Esophagus muscularis mucosa (tissue), 4 donors: ENCODE measurements at regions not wholly inside any gene's neighbourhood (a gene's known extent, or its start where the extent isn't known, plus 50 kb on each side); places are given as distances from the start of the nearest gene placed in this dataset.
"Not testable (repeated sequence)": the region's sequence is repeated elsewhere in the genome, so short reads cannot be mapped to it uniquely, and the experiment has no call there.

Experiments used
- DNase-seq: peaks from one replicate; pipeline ENCODE4 v3.0.0-alpha.2; 2017; ENCODE audit errors: extremely low spot score
- H3K27ac ChIP-seq, 4 donors: fragments of 200-600 bp; sonication (generic); replicated peaks in 1 of 4; 1 replicate in 3 of 4; 2 replicates in 1 of 4; pipeline ENCODE4 v1.5.1; 2016 to 2019; ENCODE audit warnings: mild to moderate bottlenecking in 1 of 4
- H3K27me3 ChIP-seq, 4 donors: fragments of 200-600 bp; sonication (generic); one replicate each; pipeline versions ENCODE4 v1.5.1 to v1.6.0; 2016 to 2019
- H3K36me3 ChIP-seq, 4 donors: fragments of 200-600 bp; sonication (generic); one replicate each; pipeline ENCODE4 v1.5.1; 2016 to 2019
- H3K4me1 ChIP-seq, 4 donors: fragments of 200-600 bp; sonication (generic); one replicate each; pipeline ENCODE4 v1.5.1; 2016 to 2019
- H3K4me3 ChIP-seq, 4 donors: fragments of 200-600 bp; sonication (generic); 1 replicate in 2 of 4; 2 replicates in 2 of 4; pipeline ENCODE4 v1.5.1; 2016 to 2019; ENCODE audit warnings: mild to moderate bottlenecking in 4 of 4, moderate library complexity in 1 of 4
- H3K9me3 ChIP-seq, 4 donors: fragments of 200-600 bp; sonication (generic); 1 replicate in 3 of 4; 2 replicates in 1 of 4; pipeline ENCODE4 v1.5.1; 2016 to 2019
- EP300 ChIP-seq: sonication (generic); formaldehyde crosslinking; IDR thresholded peaks from one replicate; pipeline ENCODE4 v1.6.1; 2017; ENCODE audit warnings: antibody characterized with exemption
- POLR2A ChIP-seq: fragments of 450-650 bp; IDR thresholded peaks from one replicate; pipeline ENCODE4 v1.6.1; 2017; ENCODE audit warnings: antibody characterized with exemption, moderate library complexity, mild to moderate bottlenecking, low read depth
- POLR2AphosphoS5 ChIP-seq, 2 donors: sonication (generic); formaldehyde crosslinking; IDR thresholded peaks; one replicate each; pipeline ENCODE4 v1.6.1; 2017; ENCODE audit warnings: antibody characterized with exemption in 2 of 2
- WGBS: methylation state at CpG from one replicate; pipeline ENCODE4 v1.1.5; 2018; 5-methylcytosine and 5-hydroxymethylcytosine counted together
- intact Hi-C: fragments of 100-400 bp; cut with DNase I; formaldehyde crosslinking; loops from one replicate; pipeline ENCODE4 v1.15.1; 2023
- TF ChIP-seq, protein P1 (sequence below), 3 experiments: fragments of 200-600 bp in 2 of 3; fragments of 450-650 bp in 1 of 3; sonication (generic) in 2 of 3; IDR thresholded peaks; one replicate each; pipeline ENCODE4 v1.5.1; 2017 to 2019; ENCODE audit warnings: antibody characterized with exemption in 3 of 3, mild to moderate bottlenecking in 2 of 3, moderate library complexity in 1 of 3

DNA sequence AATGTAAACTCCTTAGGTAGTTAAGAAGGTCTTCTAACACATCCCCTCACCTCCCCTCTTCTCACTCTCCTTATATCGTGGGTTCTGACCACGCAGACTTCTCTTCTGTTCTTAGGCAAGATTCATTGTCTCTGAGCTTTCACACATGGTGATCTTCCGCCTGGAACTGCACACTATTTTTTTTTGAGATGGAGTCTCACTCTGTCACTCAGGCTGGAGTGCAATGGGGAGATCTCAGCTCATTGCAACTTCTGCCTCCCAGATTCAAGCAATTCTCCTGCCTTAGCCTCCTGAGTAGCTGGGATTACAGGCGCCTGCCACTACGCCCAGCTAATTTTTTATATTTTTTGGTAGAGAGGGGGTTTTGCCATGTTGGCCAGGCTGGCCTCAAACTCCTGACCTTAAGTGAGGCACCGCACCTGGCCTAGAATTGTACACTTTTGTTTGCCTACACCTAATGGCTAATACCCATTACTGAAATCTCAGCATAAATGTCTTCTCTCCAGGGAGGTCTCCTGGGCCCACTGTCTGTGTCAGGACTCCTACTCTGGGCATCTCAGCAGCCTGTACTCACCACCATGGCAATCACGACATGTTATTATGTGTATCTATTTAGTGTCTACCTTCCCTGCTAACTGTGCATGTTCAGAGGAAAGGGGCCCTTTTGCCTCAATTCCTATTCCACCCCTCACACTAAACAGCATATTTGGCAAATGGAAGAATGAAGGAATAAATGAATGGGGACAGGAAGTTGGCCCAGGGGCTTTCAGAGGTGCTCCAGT is 646.3 kb upstream of the DPP6 start:
- intact Hi-C loops = no loop called here
- no peaks in the 10 kb centered on the region for H3K9me3 ChIP-seq
- 91% methylated on average over 7 of the region's 7 CpGs for WGBS
- no peak overlapping the region for H3K27ac ChIP-seq
- H3K27me3 ChIP-seq = no peaks in the 10 kb centered on the region
- peaks cover 0 to 9% (median 8%) of the 10 kb centered on the region in 4 donors for H3K4me1 ChIP-seq
- no peak for DNase-seq
- no peaks in the 10 kb centered on the region for H3K36me3 ChIP-seq
- no peak overlapping the region for H3K4me3 ChIP-seq
- TF ChIP-seq, protein P1, sequence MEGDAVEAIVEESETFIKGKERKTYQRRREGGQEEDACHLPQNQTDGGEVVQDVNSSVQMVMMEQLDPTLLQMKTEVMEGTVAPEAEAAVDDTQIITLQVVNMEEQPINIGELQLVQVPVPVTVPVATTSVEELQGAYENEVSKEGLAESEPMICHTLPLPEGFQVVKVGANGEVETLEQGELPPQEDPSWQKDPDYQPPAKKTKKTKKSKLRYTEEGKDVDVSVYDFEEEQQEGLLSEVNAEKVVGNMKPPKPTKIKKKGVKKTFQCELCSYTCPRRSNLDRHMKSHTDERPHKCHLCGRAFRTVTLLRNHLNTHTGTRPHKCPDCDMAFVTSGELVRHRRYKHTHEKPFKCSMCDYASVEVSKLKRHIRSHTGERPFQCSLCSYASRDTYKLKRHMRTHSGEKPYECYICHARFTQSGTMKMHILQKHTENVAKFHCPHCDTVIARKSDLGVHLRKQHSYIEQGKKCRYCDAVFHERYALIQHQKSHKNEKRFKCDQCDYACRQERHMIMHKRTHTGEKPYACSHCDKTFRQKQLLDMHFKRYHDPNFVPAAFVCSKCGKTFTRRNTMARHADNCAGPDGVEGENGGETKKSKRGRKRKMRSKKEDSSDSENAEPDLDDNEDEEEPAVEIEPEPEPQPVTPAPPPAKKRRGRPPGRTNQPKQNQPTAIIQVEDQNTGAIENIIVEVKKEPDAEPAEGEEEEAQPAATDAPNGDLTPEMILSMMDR (IDR thresholded peaks at IDR 0.05) = no peak
- TF ChIP-seq POLR2AphosphoS5 (IDR thresholded peaks at IDR 0.05) (no peak), EP300 (no peak), POLR2A (no peak)

DNA sequence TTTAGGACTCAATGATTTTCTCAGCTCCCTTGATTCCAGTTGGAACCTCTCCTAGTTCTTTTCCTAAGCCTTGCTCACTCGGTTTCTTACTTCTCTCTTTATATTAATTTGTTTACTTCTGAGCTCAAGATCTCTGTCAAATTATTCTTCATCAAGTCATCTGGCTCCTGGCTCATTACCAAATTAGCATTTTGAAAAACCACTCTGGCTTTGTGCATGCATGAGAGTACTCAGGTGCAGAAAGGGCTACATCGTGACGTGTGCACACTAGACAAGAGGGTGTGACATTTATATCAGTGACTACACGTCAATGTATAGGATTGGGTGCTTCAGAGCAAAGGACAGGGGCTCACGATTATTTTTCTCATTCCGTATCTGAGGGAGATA is 645.7 kb upstream of the DPP6 start:
- no peaks in the 10 kb centered on the region for H3K36me3 ChIP-seq
- no peaks in the 10 kb centered on the region for H3K27me3 ChIP-seq
- DNase-seq = no peak
- intact Hi-C loops = no loop called here
- H3K27ac ChIP-seq = no peak overlapping the region
- no peak for TF ChIP-seq POLR2A
- TF ChIP-seq, protein P1 (IDR thresholded peaks at IDR 0.05) = no peak
- TF ChIP-seq POLR2AphosphoS5 (IDR thresholded peaks at IDR 0.05) = no peak
- TF ChIP-seq EP300 = no peak
- no peak overlapping the region for H3K4me3 ChIP-seq
- 58% methylated on average over 6 of the region's 6 CpGs for WGBS
- H3K9me3 ChIP-seq = no peaks in the 10 kb centered on the region
- H3K4me1 ChIP-seq = peaks cover 0 to 9% (median 8%) of the 10 kb centered on the region in 4 donors

DNA sequence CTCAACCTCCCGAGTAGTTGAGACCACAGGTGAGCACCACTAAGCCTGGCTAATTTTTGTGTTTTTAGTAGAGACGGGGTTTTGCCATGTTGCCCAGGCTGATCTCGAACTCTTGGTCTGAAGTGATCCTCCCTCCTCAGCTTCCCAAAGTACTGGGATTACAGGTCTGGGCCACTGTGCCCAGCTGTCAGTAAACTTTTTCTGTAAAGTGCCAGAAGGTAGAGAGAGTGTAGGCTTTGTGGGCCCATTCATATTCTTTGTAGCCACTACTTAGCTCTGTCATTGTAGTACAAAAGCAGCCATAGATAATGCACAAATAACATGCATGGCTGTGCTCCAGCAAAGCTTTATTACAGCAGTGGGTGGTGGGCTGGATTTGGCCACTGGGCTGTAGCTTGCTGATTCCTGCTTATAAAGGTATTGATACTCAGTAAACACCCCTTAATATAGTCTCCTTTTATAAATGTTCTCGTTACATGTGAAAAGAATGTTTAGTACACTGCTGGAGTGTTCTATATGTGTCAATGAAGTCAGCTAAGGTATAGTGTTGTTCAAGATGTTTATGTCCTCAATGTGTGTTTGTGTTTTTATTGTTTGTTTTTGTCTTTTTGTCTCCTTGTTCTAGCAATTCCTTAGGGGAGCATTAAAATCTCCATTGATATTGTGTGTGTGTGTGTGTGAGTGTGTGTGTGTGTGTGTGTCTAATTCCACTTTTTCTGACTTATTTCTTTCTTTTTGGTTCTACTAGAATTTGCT is 644.7 kb upstream of the DPP6 start:
- Histone ChIP-seq H3K4me1 (peaks cover 0 to 9% (median 8%) of the 10 kb centered on the region in 4 donors), H3K36me3 (no peaks in the 10 kb centered on the region), H3K27ac (no peak overlapping the region), H3K9me3 (no peaks in the 10 kb centered on the region), H3K4me3 (no peak overlapping the region), H3K27me3 (no peaks in the 10 kb centered on the region)
- 86% methylated on average over 4 of the region's 4 CpGs for WGBS
- intact Hi-C loops = no loop called here
- TF ChIP-seq POLR2AphosphoS5 (IDR thresholded peaks at IDR 0.05) (no peak), EP300 (no peak), POLR2A (no peak)
- TF ChIP-seq, protein P1 (IDR thresholded peaks at IDR 0.05) = no peak
- no peak for DNase-seq

DNA sequence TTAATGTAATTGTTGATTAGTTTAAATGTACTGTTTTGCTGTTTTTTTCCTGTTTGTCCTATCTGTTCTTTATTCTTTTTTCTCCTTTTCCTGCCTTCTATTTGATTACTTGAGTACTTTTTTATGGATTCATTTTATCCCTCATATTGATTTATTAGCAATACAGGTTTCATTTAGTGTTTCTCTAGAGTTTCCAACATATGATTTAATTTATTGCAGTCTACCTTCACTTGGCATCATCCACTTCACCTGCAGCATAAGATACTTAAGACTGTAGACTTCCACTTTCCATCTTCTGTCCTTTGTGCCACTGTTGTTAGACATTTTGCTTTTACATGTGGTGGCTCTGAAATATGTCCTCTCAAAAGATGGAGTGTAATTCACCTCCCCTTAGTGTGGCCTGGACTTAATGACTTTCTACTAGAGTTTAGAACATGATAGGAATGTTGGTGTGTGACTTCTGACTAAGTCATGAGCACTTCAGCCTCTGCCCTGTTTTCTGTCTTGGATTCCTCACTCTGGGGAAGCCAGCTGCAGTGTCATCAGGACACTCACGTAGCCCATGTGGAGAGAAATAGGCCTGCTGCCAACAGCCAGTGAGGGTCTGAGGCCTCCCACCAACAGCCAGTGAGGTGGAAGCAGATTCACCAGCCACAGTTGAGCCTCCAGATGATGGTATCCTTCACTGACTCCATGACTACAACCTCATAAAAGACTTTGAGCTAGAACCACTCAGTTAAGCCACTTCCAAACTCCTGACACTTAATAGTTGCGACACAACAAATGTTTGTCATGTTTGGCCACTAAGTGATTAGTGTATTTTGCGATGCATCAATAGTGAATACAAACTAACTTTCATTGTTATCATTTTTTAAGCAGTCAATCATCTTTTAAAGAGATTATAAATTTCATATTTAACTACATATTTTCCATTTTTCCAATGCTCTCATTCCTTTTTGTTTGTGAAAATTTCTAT is 643.5 kb upstream of the DPP6 start:
- WGBS = 83% methylated on average over 3 of the region's 3 CpGs
- no peaks in the 10 kb centered on the region for H3K36me3 ChIP-seq
- no peaks in the 10 kb centered on the region for H3K9me3 ChIP-seq
- no peak overlapping the region for H3K4me3 ChIP-seq
- peaks cover 0 to 9% (median 8%) of the 10 kb centered on the region in 4 donors for H3K4me1 ChIP-seq
- no peak overlapping the region for H3K27ac ChIP-seq
- TF ChIP-seq POLR2A (no peak), POLR2AphosphoS5 (IDR thresholded peaks at IDR 0.05) (no peak), EP300 (no peak)
- TF ChIP-seq, protein P1 (IDR thresholded peaks at IDR 0.05) = no peak
- DNase-seq = no peak
- H3K27me3 ChIP-seq = no peaks in the 10 kb centered on the region
- intact Hi-C loops = no loop called here

DNA sequence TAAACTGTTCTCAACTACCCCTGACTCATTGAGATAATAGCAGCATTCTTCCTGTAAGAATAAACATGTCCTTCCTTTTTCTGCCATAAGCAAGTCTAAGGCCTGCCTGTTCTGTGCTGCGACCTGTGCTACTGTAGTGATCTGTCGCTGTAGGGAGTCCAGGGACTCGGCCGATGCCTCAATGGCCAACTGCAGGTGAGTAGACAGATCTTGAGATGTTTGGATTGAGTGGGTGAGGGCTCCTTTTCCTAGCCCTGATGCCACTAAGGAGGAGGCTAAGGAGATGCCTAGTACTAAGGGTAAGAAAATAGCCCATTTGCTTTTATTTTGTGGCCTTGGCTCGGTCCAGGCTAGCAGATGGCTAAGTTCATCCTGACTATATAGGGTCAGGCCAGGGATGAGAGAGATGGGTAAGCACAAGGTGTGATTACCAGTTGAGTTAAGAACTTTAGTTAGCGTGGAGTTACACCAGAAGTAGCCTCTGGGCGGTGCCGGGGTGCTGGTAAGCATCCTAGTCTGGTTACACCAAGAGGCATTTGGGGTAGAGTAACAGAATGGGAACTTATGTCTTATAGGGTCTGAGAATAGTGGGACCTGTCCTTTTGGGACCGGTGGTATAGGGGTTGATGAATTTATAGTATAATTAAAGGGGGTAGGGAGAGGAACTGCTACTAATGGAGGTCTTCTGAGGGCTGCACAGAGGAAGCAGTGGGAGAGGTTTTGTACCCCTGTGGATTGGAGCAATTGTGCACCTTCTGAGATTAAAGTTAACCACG is 642.4 kb upstream of the DPP6 start:
- H3K27ac ChIP-seq, intact Hi-C loops, H3K27me3 ChIP-seq, H3K4me3 ChIP-seq, H3K4me1 ChIP-seq, H3K9me3 ChIP-seq, DNase-seq, H3K36me3 ChIP-seq: not testable (repeated sequence)
- 86% methylated on average over 10 of the region's 10 CpGs for WGBS

DNA sequence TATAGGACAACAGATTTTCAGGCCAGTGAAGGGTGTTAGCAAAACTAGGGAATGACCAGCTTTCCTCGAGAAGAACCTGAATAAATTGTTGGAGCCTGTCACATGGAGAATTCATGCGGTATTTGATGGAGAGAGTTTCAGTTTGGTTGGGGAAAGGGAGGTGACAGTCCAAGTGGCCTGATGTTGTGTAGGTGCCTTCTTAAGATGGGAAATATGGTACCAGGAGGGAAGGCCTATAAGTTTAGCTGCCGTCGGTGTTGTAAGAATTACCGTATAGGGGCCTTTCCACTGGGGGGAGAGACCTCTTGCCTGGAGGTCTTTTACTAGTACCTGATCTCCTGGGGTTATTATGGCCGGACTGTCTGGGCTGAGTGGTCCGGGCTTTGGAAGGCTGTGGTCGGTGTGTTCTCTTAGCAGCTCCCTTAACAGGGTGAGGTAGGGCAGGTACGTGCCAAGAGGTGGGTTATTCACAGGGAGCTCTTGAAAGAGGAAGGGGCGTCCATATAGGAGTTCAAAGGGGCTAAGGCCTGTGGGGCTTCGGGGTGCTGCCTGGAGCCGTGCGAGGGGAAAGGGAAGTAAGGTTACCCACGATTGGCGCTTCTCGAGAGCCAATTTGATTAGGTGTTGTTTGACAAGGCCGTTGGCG is 641.1 kb upstream of the DPP6 start:
- H3K4me3 ChIP-seq, H3K9me3 ChIP-seq, H3K27ac ChIP-seq, H3K27me3 ChIP-seq, intact Hi-C loops, H3K36me3 ChIP-seq, DNase-seq, H3K4me1 ChIP-seq: not testable (repeated sequence)
- 93% methylated on average over 18 of the region's 18 CpGs for WGBS
